Spleen (tissue), 7 donors: ENCODE measurements at regions not wholly inside any gene's neighbourhood (a gene's known extent, or its start where the extent isn't known, plus 50 kb on each side); places are given as distances from the start of the nearest gene placed in this dataset.

Experiments
- CTCF ChIP-seq, 11 experiments: fragments of 200-600 bp in 7 of 11; fragments of 450-650 bp in 4 of 11; sonication (generic) in 4 of 11; IDR thresholded peaks in 8 of 11; conservative IDR thresholded peaks in 3 of 11; 1 replicate in 7 of 11; 2 replicates in 4 of 11; pipeline versions ENCODE4 v1.4.0 to v1.8.0; 2016 to 2021; ENCODE audit warnings: antibody characterized with exemption in 11 of 11, inconsistent platforms in 4 of 11, mild to moderate bottlenecking in 1 of 11
- POLR2A ChIP-seq, 3 donors: fragments of 450-650 bp; IDR thresholded peaks; one replicate each; pipeline ENCODE4 v1.5.1; 2017; ENCODE audit warnings: antibody characterized with exemption in 3 of 3, mild to moderate bottlenecking in 1 of 3
- POLR2AphosphoS5 ChIP-seq, 3 donors: sonication (generic); formaldehyde crosslinking; IDR thresholded peaks; one replicate each; pipeline ENCODE4 v1.5.1; 2017; ENCODE audit warnings: antibody characterized with exemption in 3 of 3
- donor health status: DM: no; HTN: no; CAD: no; lungs with moderate emphysema.
- donor health status: DM: no; HTN: no; CAD: no.
- donor health status: DM: no; HTN: no; CAD: no.

- TF ChIP-seq CTCF (IDR thresholded peaks at IDR 0.05 in 8 of 11, conservative IDR thresholded peaks at IDR 0.05 in 3 of 11) (no peak), POLR2A (IDR thresholded peaks at IDR 0.05) (no peak), POLR2AphosphoS5 (IDR thresholded peaks at IDR 0.05) (no peak)
Observed at GRCh38 chr11:70811483-70811882, 413.2 kb downstream of the CTTN start.
